ENCODE measurements at regions not wholly inside any gene's neighbourhood (a gene's known extent, or its start where the extent isn't known, plus 50 kb on each side); places are given as distances from the start of the nearest gene placed in this dataset.

- H3K36me3 Mint-ChIP-seq (ENCODE audit: low read depth) = no peaks in the 10 kb centered on the region
- Histone ChIP-seq H3F3A (replicated peaks; ENCODE audit: low read depth) (no peaks in the 10 kb centered on the region), H3K27ac (ENCODE audit: low read depth) (no peak overlapping the region), H3K27me3 (ENCODE audit: insufficient read depth) (no peaks in the 10 kb centered on the region), H2AFZ (no peak overlapping the region), H3K4me1 (ENCODE audit: insufficient read depth) (no peaks in the 10 kb centered on the region), H3K9me2 (ENCODE audit: insufficient read depth) (no peaks in the 10 kb centered on the region), H3K36me3 (ENCODE audit: insufficient read depth) (no peaks in the 10 kb centered on the region), H3K79me2 (replicated peaks; ENCODE audit: insufficient read depth) (no peaks in the 10 kb centered on the region), H4K20me1 (replicated peaks; ENCODE audit: insufficient read depth) (no peaks in the 10 kb centered on the region), H3K4me3 (no peak overlapping the region), H3K4me2 (no peak overlapping the region)
- no peaks in the 10 kb centered on the region for H3K27me3 Mint-ChIP-seq (ENCODE audit: insufficient read depth, low read depth, poor library complexity)
- no peak overlapping the region for H3K27ac Mint-ChIP-seq
- no peaks in the 10 kb centered on the region for H3K4me1 Mint-ChIP-seq
- H3K4me3 Mint-ChIP-seq = no peak overlapping the region
- DNase-seq (ENCODE audit: low spot score) (no peak), ATAC-seq (no peak)
- no peaks in the 10 kb centered on the region for H3K9me3 Mint-ChIP-seq
- TF ChIP-seq ZNF114 (CRISPR knock-in tag; IDR thresholded peaks at IDR 0.05) (no peak), POLR2AphosphoS5 (IDR thresholded peaks at IDR 0.05; ENCODE audit: low read depth) (no peak), NANOG (IDR thresholded peaks at IDR 0.05; ENCODE audit: borderline replicate concordance) (no peak), CREB1 (CRISPR knock-in tag; IDR thresholded peaks at IDR 0.05; ENCODE audit: low read depth) (no peak), STAT1 (IDR thresholded peaks at IDR 0.05; ENCODE audit: unreplicated experiment) (no peak), JUNB (IDR thresholded peaks at IDR 0.05; ENCODE audit: unreplicated experiment) (no peak), EZH2 (IDR thresholded peaks at IDR 0.05; ENCODE audit: low read depth, unreplicated experiment) (no peak)
- TF ChIP-seq, protein P1, sequence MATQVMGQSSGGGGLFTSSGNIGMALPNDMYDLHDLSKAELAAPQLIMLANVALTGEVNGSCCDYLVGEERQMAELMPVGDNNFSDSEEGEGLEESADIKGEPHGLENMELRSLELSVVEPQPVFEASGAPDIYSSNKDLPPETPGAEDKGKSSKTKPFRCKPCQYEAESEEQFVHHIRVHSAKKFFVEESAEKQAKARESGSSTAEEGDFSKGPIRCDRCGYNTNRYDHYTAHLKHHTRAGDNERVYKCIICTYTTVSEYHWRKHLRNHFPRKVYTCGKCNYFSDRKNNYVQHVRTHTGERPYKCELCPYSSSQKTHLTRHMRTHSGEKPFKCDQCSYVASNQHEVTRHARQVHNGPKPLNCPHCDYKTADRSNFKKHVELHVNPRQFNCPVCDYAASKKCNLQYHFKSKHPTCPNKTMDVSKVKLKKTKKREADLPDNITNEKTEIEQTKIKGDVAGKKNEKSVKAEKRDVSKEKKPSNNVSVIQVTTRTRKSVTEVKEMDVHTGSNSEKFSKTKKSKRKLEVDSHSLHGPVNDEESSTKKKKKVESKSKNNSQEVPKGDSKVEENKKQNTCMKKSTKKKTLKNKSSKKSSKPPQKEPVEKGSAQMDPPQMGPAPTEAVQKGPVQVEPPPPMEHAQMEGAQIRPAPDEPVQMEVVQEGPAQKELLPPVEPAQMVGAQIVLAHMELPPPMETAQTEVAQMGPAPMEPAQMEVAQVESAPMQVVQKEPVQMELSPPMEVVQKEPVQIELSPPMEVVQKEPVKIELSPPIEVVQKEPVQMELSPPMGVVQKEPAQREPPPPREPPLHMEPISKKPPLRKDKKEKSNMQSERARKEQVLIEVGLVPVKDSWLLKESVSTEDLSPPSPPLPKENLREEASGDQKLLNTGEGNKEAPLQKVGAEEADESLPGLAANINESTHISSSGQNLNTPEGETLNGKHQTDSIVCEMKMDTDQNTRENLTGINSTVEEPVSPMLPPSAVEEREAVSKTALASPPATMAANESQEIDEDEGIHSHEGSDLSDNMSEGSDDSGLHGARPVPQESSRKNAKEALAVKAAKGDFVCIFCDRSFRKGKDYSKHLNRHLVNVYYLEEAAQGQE (IDR thresholded peaks at IDR 0.05; ENCODE audit: unreplicated experiment) = no peak
- TF ChIP-seq, protein P2, sequence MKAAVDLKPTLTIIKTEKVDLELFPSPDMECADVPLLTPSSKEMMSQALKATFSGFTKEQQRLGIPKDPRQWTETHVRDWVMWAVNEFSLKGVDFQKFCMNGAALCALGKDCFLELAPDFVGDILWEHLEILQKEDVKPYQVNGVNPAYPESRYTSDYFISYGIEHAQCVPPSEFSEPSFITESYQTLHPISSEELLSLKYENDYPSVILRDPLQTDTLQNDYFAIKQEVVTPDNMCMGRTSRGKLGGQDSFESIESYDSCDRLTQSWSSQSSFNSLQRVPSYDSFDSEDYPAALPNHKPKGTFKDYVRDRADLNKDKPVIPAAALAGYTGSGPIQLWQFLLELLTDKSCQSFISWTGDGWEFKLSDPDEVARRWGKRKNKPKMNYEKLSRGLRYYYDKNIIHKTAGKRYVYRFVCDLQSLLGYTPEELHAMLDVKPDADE (IDR thresholded peaks at IDR 0.05) = no peak
- TF ChIP-seq, protein P3, sequence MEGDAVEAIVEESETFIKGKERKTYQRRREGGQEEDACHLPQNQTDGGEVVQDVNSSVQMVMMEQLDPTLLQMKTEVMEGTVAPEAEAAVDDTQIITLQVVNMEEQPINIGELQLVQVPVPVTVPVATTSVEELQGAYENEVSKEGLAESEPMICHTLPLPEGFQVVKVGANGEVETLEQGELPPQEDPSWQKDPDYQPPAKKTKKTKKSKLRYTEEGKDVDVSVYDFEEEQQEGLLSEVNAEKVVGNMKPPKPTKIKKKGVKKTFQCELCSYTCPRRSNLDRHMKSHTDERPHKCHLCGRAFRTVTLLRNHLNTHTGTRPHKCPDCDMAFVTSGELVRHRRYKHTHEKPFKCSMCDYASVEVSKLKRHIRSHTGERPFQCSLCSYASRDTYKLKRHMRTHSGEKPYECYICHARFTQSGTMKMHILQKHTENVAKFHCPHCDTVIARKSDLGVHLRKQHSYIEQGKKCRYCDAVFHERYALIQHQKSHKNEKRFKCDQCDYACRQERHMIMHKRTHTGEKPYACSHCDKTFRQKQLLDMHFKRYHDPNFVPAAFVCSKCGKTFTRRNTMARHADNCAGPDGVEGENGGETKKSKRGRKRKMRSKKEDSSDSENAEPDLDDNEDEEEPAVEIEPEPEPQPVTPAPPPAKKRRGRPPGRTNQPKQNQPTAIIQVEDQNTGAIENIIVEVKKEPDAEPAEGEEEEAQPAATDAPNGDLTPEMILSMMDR (conservative IDR thresholded peaks at IDR 0.05; ENCODE audit: low read depth in 2 of 2) = no peak
These were observed 60.0 kb upstream of the SHISA2 start for GRCh38 chr13:26111797-26112196.

All from GM23338 (cell line).